Thyroid gland (tissue), 4 donors: ENCODE measurements at regions not wholly inside any gene's neighbourhood (a gene's known extent, or its start where the extent isn't known, plus 50 kb on each side); places are given as distances from the start of the nearest gene placed in this dataset.

Source experiments
- POLR2A ChIP-seq, 2 donors: fragments of 450-650 bp; IDR thresholded peaks; one replicate each; pipeline ENCODE4 v1.6.1; 2017; ENCODE audit warnings: antibody characterized with exemption in 2 of 2, mild to moderate bottlenecking in 2 of 2, moderate library complexity in 1 of 2
- TF ChIP-seq, protein P1 (sequence below), 6 experiments: fragments of 200-600 bp in 3 of 6; fragments of 450-650 bp in 3 of 6; sonication (generic) in 3 of 6; IDR thresholded peaks; one replicate each; pipeline ENCODE4 v1.5.1; 2016 to 2019; ENCODE audit warnings: antibody characterized with exemption in 6 of 6, mild to moderate bottlenecking in 2 of 6, inconsistent platforms in 1 of 6, moderate library complexity in 1 of 6

- TF ChIP-seq, protein P1, sequence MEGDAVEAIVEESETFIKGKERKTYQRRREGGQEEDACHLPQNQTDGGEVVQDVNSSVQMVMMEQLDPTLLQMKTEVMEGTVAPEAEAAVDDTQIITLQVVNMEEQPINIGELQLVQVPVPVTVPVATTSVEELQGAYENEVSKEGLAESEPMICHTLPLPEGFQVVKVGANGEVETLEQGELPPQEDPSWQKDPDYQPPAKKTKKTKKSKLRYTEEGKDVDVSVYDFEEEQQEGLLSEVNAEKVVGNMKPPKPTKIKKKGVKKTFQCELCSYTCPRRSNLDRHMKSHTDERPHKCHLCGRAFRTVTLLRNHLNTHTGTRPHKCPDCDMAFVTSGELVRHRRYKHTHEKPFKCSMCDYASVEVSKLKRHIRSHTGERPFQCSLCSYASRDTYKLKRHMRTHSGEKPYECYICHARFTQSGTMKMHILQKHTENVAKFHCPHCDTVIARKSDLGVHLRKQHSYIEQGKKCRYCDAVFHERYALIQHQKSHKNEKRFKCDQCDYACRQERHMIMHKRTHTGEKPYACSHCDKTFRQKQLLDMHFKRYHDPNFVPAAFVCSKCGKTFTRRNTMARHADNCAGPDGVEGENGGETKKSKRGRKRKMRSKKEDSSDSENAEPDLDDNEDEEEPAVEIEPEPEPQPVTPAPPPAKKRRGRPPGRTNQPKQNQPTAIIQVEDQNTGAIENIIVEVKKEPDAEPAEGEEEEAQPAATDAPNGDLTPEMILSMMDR (IDR thresholded peaks at IDR 0.05) = no peak
- TF ChIP-seq POLR2A (IDR thresholded peaks at IDR 0.05) = no peak
These were observed 90.8 kb downstream of the ELAPOR2 start for GRCh38 chr7:86968618-86969017.
